DND-41 (cell line): ENCODE measurements at regions not wholly inside any gene's neighbourhood (a gene's known extent, or its start where the extent isn't known, plus 50 kb on each side); places are given as distances from the start of the nearest gene placed in this dataset.

Source experiments
- ATAC-seq: fragments of 200-7000 bp; cut with Tn5 transposase; 3 replicates; pipeline ENCODE4 v1.9.1; 2021; ENCODE audit warnings: low read depth; ENCODE audit not compliant: insufficient read depth
- DNase-seq: peaks from one replicate; pipeline ENCODE4 v3.0.0-alpha.2; 2020
- H2AFZ ChIP-seq: 2 replicates; pipeline ENCODE4 v1.6.0; 2012; ENCODE audit warnings: low read depth, low read length
- H3K27ac ChIP-seq: 2 replicates; pipeline ENCODE4 v1.5.1; 2012; ENCODE audit warnings: low read length, inconsistent platforms
- H3K27me3 ChIP-seq: fragments of 200-600 bp; sonication (generic); 2 replicates; pipeline ENCODE4 v1.6.0; 2012; ENCODE audit warnings: low read length, mild to moderate bottlenecking, inconsistent platforms; ENCODE audit not compliant: insufficient read depth, poor library complexity
- H3K36me3 ChIP-seq: 2 replicates; pipeline ENCODE4 v1.5.1; 2012; ENCODE audit warnings: low read length, inconsistent platforms; ENCODE audit not compliant: insufficient read depth
- H3K4me1 ChIP-seq: 2 replicates; pipeline ENCODE4 v1.5.1; 2012; ENCODE audit warnings: mild to moderate bottlenecking, low read length; ENCODE audit not compliant: insufficient read depth
- H3K4me2 ChIP-seq: 2 replicates; pipeline ENCODE4 v1.6.0; 2012; ENCODE audit warnings: mild to moderate bottlenecking, moderate library complexity, low read length, inconsistent platforms; ENCODE audit not compliant: insufficient read depth
- H3K4me3 ChIP-seq, 2 experiments: fragments of 200-600 bp in 1 of 2; shearing (Covaris generic) in 1 of 2; 2 replicates each; pipeline ENCODE4 v1.5.1; 2012 to 2016; ENCODE audit warnings: inconsistent platforms in 2 of 2, low read length in 2 of 2, mild to moderate bottlenecking in 2 of 2, low read depth in 1 of 2, moderate library complexity in 1 of 2
- H3K79me2 ChIP-seq: 2 replicates; pipeline ENCODE4 v1.6.0; 2012; ENCODE audit warnings: low read length, inconsistent platforms; ENCODE audit not compliant: insufficient read depth
- H3K9ac ChIP-seq: 2 replicates; pipeline ENCODE4 v1.6.0; 2012; ENCODE audit warnings: low read depth, mild to moderate bottlenecking, inconsistent platforms, low read length, moderate library complexity
- H3K9me3 ChIP-seq: 2 replicates; pipeline ENCODE4 v1.5.1; 2012; ENCODE audit warnings: low read length, moderate library complexity, mild to moderate bottlenecking, inconsistent platforms; ENCODE audit not compliant: insufficient read depth, severe bottlenecking
- H4K20me1 ChIP-seq: 2 replicates; pipeline ENCODE4 v1.6.0; 2012; ENCODE audit warnings: low read length; ENCODE audit not compliant: insufficient read depth
- CTCF ChIP-seq: IDR thresholded peaks from 2 replicates; pipeline ENCODE4 v1.5.1; 2012; ENCODE audit warnings: borderline replicate concordance, low read length, moderate library complexity, mild to moderate bottlenecking; ENCODE audit not compliant: poor library complexity, severe bottlenecking; ENCODE audit errors: extremely low read depth
- EZH2 ChIP-seq: IDR thresholded peaks from 3 replicates; pipeline ENCODE4 v1.6.1; 2012; ENCODE audit warnings: borderline replicate concordance, low read depth, mild to moderate bottlenecking, moderate library complexity, low read length, inconsistent platforms; ENCODE audit not compliant: severe bottlenecking

- TF ChIP-seq EZH2 (no peak), CTCF (no peak)
- Histone ChIP-seq H3K27me3 (no peaks in the 10 kb centered on the region), H3K4me1 (no peaks in the 10 kb centered on the region), H2AFZ (no peak overlapping the region), H4K20me1 (no peaks in the 10 kb centered on the region), H3K4me2 (no peak overlapping the region), H3K27ac (no peak overlapping the region), H3K36me3 (no peaks in the 10 kb centered on the region), H3K9ac (no peak overlapping the region), H3K4me3 (no peak overlapping the region), H3K9me3 (no peaks in the 10 kb centered on the region), H3K79me2 (no peaks in the 10 kb centered on the region)
- DNase-seq, result no peak
- no peak for ATAC-seq
Observed at GRCh38 chr2:16217291-16217690, 276.9 kb downstream of the MYCN start.

- Histone ChIP-seq H3K4me1 (no peaks in the 10 kb centered on the region), H4K20me1 (no peaks in the 10 kb centered on the region), H3K4me3 (no peak overlapping the region), H2AFZ (no peak overlapping the region), H3K27ac (no peak overlapping the region), H3K27me3 (no peaks in the 10 kb centered on the region), H3K4me2 (no peak overlapping the region), H3K9me3 (no peaks in the 10 kb centered on the region), H3K79me2 (no peaks in the 10 kb centered on the region), H3K36me3 (no peaks in the 10 kb centered on the region), H3K9ac (no peak overlapping the region)
- DNase-seq (no peak), ATAC-seq (no peak)
- no peak for TF ChIP-seq EZH2
Observed at GRCh38 chr2:16216558-16216945, 276.2 kb downstream of the MYCN start.

GRCh38 chr2:16215902-16216557 lies 275.7 kb downstream of the MYCN start:
- no peaks in the 10 kb centered on the region for H3K9me3 ChIP-seq
- H3K27ac ChIP-seq, result no peak overlapping the region
- H3K27me3 ChIP-seq, result no peaks in the 10 kb centered on the region
- H3K4me1 ChIP-seq, result no peaks in the 10 kb centered on the region
- H3K36me3 ChIP-seq, result no peaks in the 10 kb centered on the region
- no peak overlapping the region for H2AFZ ChIP-seq
- TF ChIP-seq EZH2 (no peak), CTCF (no peak)
- ATAC-seq (no peak), DNase-seq (no peak)
- no peak overlapping the region for H3K4me3 ChIP-seq
- no peak overlapping the region for H3K4me2 ChIP-seq
- H3K79me2 ChIP-seq, result no peaks in the 10 kb centered on the region
- no peak overlapping the region for H3K9ac ChIP-seq
- no peaks in the 10 kb centered on the region for H4K20me1 ChIP-seq

- Histone ChIP-seq H3K4me2 (no peak overlapping the region), H3K27ac (no peak overlapping the region), H3K4me3 (no peak overlapping the region), H3K27me3 (no peaks in the 10 kb centered on the region), H2AFZ (no peak overlapping the region), H3K9me3 (no peaks in the 10 kb centered on the region), H3K79me2 (no peaks in the 10 kb centered on the region), H3K9ac (no peak overlapping the region), H3K36me3 (no peaks in the 10 kb centered on the region), H3K4me1 (no peaks in the 10 kb centered on the region), H4K20me1 (no peaks in the 10 kb centered on the region)
- DNase-seq (no peak), ATAC-seq (no peak)
- TF ChIP-seq EZH2 (no peak), CTCF (no peak)
Observed at GRCh38 chr2:16214861-16215260, 274.5 kb downstream of the MYCN start.
